ENCODE measurements at regions not wholly inside any gene's neighbourhood (a gene's known extent, or its start where the extent isn't known, plus 50 kb on each side); places are given as distances from the start of the nearest gene placed in this dataset.

GRCh38 chr3:88983458-88983857 is 124.0 kb upstream of the EPHA3 start:
- Histone ChIP-seq H3K4me3 (no peak overlapping the region), H3K9me2 (ENCODE audit: insufficient read depth) (peaks cover 6% of the 10 kb centered on the region; the same call in 1 of the 2 replicates), H3K79me2 (replicated peaks; ENCODE audit: insufficient read depth) (no peaks in the 10 kb centered on the region), H3K4me2 (no peak overlapping the region), H3K27me3 (ENCODE audit: insufficient read depth) (no peaks in the 10 kb centered on the region), H3K27ac (ENCODE audit: low read depth) (no peak overlapping the region), H3K36me3 (ENCODE audit: insufficient read depth) (no peaks in the 10 kb centered on the region), H4K20me1 (replicated peaks; ENCODE audit: insufficient read depth) (no peaks in the 10 kb centered on the region), H3K4me1 (ENCODE audit: insufficient read depth) (no peaks in the 10 kb centered on the region), H3F3A (replicated peaks; ENCODE audit: low read depth) (no peaks in the 10 kb centered on the region), H2AFZ (no peak overlapping the region)
- Mint-ChIP-seq H3K4me1 (no peaks in the 10 kb centered on the region), H3K27ac (no peak overlapping the region), H3K9me3 (no peaks in the 10 kb centered on the region), H3K4me3 (no peak overlapping the region), H3K36me3 (ENCODE audit: low read depth) (no peaks in the 10 kb centered on the region), H3K27me3 (ENCODE audit: insufficient read depth, low read depth, poor library complexity) (no peaks in the 10 kb centered on the region)
- TF ChIP-seq, protein P1, sequence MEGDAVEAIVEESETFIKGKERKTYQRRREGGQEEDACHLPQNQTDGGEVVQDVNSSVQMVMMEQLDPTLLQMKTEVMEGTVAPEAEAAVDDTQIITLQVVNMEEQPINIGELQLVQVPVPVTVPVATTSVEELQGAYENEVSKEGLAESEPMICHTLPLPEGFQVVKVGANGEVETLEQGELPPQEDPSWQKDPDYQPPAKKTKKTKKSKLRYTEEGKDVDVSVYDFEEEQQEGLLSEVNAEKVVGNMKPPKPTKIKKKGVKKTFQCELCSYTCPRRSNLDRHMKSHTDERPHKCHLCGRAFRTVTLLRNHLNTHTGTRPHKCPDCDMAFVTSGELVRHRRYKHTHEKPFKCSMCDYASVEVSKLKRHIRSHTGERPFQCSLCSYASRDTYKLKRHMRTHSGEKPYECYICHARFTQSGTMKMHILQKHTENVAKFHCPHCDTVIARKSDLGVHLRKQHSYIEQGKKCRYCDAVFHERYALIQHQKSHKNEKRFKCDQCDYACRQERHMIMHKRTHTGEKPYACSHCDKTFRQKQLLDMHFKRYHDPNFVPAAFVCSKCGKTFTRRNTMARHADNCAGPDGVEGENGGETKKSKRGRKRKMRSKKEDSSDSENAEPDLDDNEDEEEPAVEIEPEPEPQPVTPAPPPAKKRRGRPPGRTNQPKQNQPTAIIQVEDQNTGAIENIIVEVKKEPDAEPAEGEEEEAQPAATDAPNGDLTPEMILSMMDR (conservative IDR thresholded peaks at IDR 0.05; ENCODE audit: low read depth in 2 of 2): no peak
- no peak for TF ChIP-seq EZH2 (IDR thresholded peaks at IDR 0.05; ENCODE audit: low read depth, unreplicated experiment)
- TF ChIP-seq ZNF331 (CRISPR knock-in tag; IDR thresholded peaks at IDR 0.05; ENCODE audit: low read depth): no peak
- no peak for TF ChIP-seq ZNF114 (CRISPR knock-in tag; IDR thresholded peaks at IDR 0.05)
- TF ChIP-seq, protein P2, sequence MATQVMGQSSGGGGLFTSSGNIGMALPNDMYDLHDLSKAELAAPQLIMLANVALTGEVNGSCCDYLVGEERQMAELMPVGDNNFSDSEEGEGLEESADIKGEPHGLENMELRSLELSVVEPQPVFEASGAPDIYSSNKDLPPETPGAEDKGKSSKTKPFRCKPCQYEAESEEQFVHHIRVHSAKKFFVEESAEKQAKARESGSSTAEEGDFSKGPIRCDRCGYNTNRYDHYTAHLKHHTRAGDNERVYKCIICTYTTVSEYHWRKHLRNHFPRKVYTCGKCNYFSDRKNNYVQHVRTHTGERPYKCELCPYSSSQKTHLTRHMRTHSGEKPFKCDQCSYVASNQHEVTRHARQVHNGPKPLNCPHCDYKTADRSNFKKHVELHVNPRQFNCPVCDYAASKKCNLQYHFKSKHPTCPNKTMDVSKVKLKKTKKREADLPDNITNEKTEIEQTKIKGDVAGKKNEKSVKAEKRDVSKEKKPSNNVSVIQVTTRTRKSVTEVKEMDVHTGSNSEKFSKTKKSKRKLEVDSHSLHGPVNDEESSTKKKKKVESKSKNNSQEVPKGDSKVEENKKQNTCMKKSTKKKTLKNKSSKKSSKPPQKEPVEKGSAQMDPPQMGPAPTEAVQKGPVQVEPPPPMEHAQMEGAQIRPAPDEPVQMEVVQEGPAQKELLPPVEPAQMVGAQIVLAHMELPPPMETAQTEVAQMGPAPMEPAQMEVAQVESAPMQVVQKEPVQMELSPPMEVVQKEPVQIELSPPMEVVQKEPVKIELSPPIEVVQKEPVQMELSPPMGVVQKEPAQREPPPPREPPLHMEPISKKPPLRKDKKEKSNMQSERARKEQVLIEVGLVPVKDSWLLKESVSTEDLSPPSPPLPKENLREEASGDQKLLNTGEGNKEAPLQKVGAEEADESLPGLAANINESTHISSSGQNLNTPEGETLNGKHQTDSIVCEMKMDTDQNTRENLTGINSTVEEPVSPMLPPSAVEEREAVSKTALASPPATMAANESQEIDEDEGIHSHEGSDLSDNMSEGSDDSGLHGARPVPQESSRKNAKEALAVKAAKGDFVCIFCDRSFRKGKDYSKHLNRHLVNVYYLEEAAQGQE (IDR thresholded peaks at IDR 0.05; ENCODE audit: unreplicated experiment): no peak
- no peak for TF ChIP-seq STAT1 (IDR thresholded peaks at IDR 0.05; ENCODE audit: unreplicated experiment)
- TF ChIP-seq NANOG (IDR thresholded peaks at IDR 0.05; ENCODE audit: borderline replicate concordance): no peak
- TF ChIP-seq, protein P3, sequence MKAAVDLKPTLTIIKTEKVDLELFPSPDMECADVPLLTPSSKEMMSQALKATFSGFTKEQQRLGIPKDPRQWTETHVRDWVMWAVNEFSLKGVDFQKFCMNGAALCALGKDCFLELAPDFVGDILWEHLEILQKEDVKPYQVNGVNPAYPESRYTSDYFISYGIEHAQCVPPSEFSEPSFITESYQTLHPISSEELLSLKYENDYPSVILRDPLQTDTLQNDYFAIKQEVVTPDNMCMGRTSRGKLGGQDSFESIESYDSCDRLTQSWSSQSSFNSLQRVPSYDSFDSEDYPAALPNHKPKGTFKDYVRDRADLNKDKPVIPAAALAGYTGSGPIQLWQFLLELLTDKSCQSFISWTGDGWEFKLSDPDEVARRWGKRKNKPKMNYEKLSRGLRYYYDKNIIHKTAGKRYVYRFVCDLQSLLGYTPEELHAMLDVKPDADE (IDR thresholded peaks at IDR 0.05): no peak
- TF ChIP-seq POLR2AphosphoS5 (IDR thresholded peaks at IDR 0.05; ENCODE audit: low read depth): no peak
- TF ChIP-seq ZNF462 (CRISPR knock-in tag; IDR thresholded peaks at IDR 0.05): no peak
- no peak for TF ChIP-seq CREB1 (CRISPR knock-in tag; IDR thresholded peaks at IDR 0.05; ENCODE audit: low read depth)
- no peak for TF ChIP-seq JUNB (IDR thresholded peaks at IDR 0.05; ENCODE audit: unreplicated experiment)
- TF ChIP-seq EZH2phosphoT487 (IDR thresholded peaks at IDR 0.05; ENCODE audit: unreplicated experiment): no peak
- no peak for DNase-seq (ENCODE audit: low spot score)
- no peak for ATAC-seq

Measured in GM23338 (cell line).